ENCODE measurements at regions not wholly inside any gene's neighbourhood (a gene's known extent, or its start where the extent isn't known, plus 50 kb on each side); places are given as distances from the start of the nearest gene placed in this dataset.

- no peaks in the 10 kb centered on the region for H3K36me3 ChIP-seq (ENCODE audit: control insufficient read depth in 4 of 4, insufficient read depth in 3 of 4, low read depth in 1 of 4, low read length in 3 of 4)
- H3K27ac ChIP-seq (ENCODE audit: low read depth in 1 of 2, low read length in 2 of 2), result no peak overlapping the region
- H3K27me3 ChIP-seq (ENCODE audit: control insufficient read depth in 4 of 4, insufficient read depth in 4 of 4, low read length in 3 of 4), result no peaks in the 10 kb centered on the region
- DNase-seq (ENCODE audit: low spot score), result no peak
- no peak overlapping the region for H3K9ac ChIP-seq (ENCODE audit: low read depth in 1 of 2, low read length in 2 of 2)
- H3K4me1 ChIP-seq (ENCODE audit: control insufficient read depth in 4 of 4, insufficient read depth in 4 of 4, low read length in 3 of 4), result no peaks in the 10 kb centered on the region
- no peak for TF ChIP-seq FOXA2 (IDR thresholded peaks at IDR 0.05)
- no peak for TF ChIP-seq GABPA (IDR thresholded peaks at IDR 0.05 in 1 of 2, conservative IDR thresholded peaks at IDR 0.05 in 1 of 2)
- no peak for TF ChIP-seq SP1 (IDR thresholded peaks at IDR 0.05)
- no peak for TF ChIP-seq ZBTB33 (IDR thresholded peaks at IDR 0.05)
- TF ChIP-seq CTCF (IDR thresholded peaks at IDR 0.05; ENCODE audit: low read depth, low read length, missing input control), result no peak
- TF ChIP-seq MAX (IDR thresholded peaks at IDR 0.05), result no peak
- no peak for TF ChIP-seq FOXA1 (IDR thresholded peaks at IDR 0.05)
- TF ChIP-seq HNF4A (conservative IDR thresholded peaks at IDR 0.05), result no peak
- no peaks in the 10 kb centered on the region for H3K9me3 ChIP-seq (ENCODE audit: control insufficient read depth in 4 of 4, low read length in 3 of 4)
- H3K4me3 ChIP-seq (ENCODE audit: low read depth in 1 of 3, low read length in 3 of 3), result no peak overlapping the region
Observed at GRCh38 chr4:126180642-126181041, 865.9 kb downstream of the FAT4 start.

DNA sequence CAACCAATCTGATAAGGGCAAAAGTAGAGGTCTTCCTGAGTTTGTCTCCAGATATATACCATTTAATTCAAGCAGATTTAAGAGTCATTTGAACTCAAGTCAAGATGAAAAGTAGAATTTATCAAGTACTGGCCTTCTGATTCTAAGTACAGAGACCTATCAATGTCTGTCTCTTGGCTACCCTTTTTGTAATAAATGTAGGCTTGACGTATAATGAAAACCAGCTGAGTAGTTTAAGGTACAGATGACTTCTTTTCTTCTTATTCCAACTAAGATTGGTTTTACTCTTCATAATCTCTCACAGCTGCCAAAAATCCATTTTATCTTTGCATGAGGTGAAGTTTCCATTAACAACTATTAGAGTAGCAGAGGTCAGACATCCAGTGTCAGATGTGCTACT lies 867.6 kb downstream of the FAT4 start:
- H3K9me3 ChIP-seq (ENCODE audit: control insufficient read depth in 4 of 4, low read length in 3 of 4), result no peaks in the 10 kb centered on the region
- WGBS, result 76% methylated on average over 1 of the region's 1 CpG
- no peak overlapping the region for H3K4me3 ChIP-seq (ENCODE audit: low read depth in 1 of 3, low read length in 3 of 3)
- no peak for TF ChIP-seq NR2F2 (IDR thresholded peaks at IDR 0.05)
- TF ChIP-seq, protein P1, sequence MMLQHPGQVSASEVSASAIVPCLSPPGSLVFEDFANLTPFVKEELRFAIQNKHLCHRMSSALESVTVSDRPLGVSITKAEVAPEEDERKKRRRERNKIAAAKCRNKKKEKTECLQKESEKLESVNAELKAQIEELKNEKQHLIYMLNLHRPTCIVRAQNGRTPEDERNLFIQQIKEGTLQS (IDR thresholded peaks at IDR 0.05), result no peak
- TF ChIP-seq SP1 (IDR thresholded peaks at IDR 0.05), result no peak
- no peaks in the 10 kb centered on the region for H3K27me3 ChIP-seq (ENCODE audit: control insufficient read depth in 4 of 4, insufficient read depth in 4 of 4, low read length in 3 of 4)
- DNase-seq (ENCODE audit: low spot score), result no peak
- no peak overlapping the region for H3K27ac ChIP-seq (ENCODE audit: low read depth in 1 of 2, low read length in 2 of 2)
- H3K4me1 ChIP-seq (ENCODE audit: control insufficient read depth in 4 of 4, insufficient read depth in 4 of 4, low read length in 3 of 4), result no peaks in the 10 kb centered on the region
- H3K36me3 ChIP-seq (ENCODE audit: control insufficient read depth in 4 of 4, insufficient read depth in 3 of 4, low read depth in 1 of 4, low read length in 3 of 4), result no peaks in the 10 kb centered on the region
- H3K9ac ChIP-seq (ENCODE audit: low read depth in 1 of 2, low read length in 2 of 2), result no peak overlapping the region

DNA sequence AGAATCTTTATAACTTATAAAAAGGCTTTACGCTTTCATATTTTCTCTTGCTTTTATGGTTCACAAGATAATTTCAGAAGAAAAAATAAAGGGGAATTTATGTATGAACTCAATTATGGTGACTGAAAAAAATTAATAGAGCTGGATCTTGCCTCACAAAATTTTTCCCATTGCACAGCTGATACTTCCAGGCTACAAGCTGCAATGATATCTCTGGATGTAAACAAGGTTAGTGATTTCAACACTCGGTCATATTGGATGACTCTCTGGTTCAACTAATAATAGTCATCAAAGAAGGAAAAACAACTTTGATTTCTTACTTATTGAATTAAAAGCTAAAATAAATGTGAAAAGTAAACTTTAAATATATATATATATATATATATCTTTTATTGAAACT lies 868.0 kb downstream of the FAT4 start:
- 74% methylated on average over 2 of the region's 2 CpGs for WGBS
- Histone ChIP-seq H3K4me1 (ENCODE audit: control insufficient read depth in 4 of 4, insufficient read depth in 4 of 4, low read length in 3 of 4) (no peaks in the 10 kb centered on the region), H3K27ac (ENCODE audit: low read depth in 1 of 2, low read length in 2 of 2) (no peak overlapping the region), H3K9me3 (ENCODE audit: control insufficient read depth in 4 of 4, low read length in 3 of 4) (no peaks in the 10 kb centered on the region), H3K36me3 (ENCODE audit: control insufficient read depth in 4 of 4, insufficient read depth in 3 of 4, low read depth in 1 of 4, low read length in 3 of 4) (no peaks in the 10 kb centered on the region), H3K4me3 (ENCODE audit: low read depth in 1 of 3, low read length in 3 of 3) (no peak overlapping the region), H3K9ac (ENCODE audit: low read depth in 1 of 2, low read length in 2 of 2) (no peak overlapping the region), H3K27me3 (ENCODE audit: control insufficient read depth in 4 of 4, insufficient read depth in 4 of 4, low read length in 3 of 4) (no peaks in the 10 kb centered on the region)
- TF ChIP-seq CTCF (IDR thresholded peaks at IDR 0.05; ENCODE audit: low read depth, low read length, missing input control), result no peak
- DNase-seq (ENCODE audit: low spot score), result no peak
